ENCODE measurements at regions not wholly inside any gene's neighbourhood (a gene's known extent, or its start where the extent isn't known, plus 50 kb on each side); places are given as distances from the start of the nearest gene placed in this dataset.

GRCh38 chr13:34310539-34310938 lies 492.6 kb downstream of the RFC3 start:
- no peak overlapping the region for H3K4ac ChIP-seq (ENCODE audit: low read depth, low read length)
- no peak overlapping the region for H3K27ac Mint-ChIP-seq
- H3T11ph ChIP-seq (ENCODE audit: low read length) = no peak overlapping the region

More at GRCh38 chr13:34310539-34310938, 492.6 kb downstream of the RFC3 start:
- no peak overlapping the region for H4K91ac ChIP-seq (ENCODE audit: insufficient read length, low read depth, low read length)
- no peak overlapping the region for H2AFZ ChIP-seq (ENCODE audit: low read length)
- no peaks in the 10 kb centered on the region for H3K27me3 ChIP-seq (ENCODE audit: insufficient read depth, low read length)
- WGBS (ENCODE audit: extremely low coverage, insufficient read length, low lambda C conversion rate) = no CpG with 5 or more reads among the region's 3 CpGs
- no peaks in the 10 kb centered on the region for H3K23me2 ChIP-seq (ENCODE audit: insufficient read length, low read depth, low read length, poor library complexity, severe bottlenecking)
- no peaks in the 10 kb centered on the region for H3K79me1 ChIP-seq (ENCODE audit: insufficient read depth, low read depth, low read length, poor library complexity, severe bottlenecking)
- no peak overlapping the region for H2BK20ac ChIP-seq (ENCODE audit: low read depth, low read length, poor library complexity, severe bottlenecking)
- H3K27ac ChIP-seq (ENCODE audit: insufficient read length, low read depth, low read length) = no peak overlapping the region
- TF ChIP-seq, protein P1, sequence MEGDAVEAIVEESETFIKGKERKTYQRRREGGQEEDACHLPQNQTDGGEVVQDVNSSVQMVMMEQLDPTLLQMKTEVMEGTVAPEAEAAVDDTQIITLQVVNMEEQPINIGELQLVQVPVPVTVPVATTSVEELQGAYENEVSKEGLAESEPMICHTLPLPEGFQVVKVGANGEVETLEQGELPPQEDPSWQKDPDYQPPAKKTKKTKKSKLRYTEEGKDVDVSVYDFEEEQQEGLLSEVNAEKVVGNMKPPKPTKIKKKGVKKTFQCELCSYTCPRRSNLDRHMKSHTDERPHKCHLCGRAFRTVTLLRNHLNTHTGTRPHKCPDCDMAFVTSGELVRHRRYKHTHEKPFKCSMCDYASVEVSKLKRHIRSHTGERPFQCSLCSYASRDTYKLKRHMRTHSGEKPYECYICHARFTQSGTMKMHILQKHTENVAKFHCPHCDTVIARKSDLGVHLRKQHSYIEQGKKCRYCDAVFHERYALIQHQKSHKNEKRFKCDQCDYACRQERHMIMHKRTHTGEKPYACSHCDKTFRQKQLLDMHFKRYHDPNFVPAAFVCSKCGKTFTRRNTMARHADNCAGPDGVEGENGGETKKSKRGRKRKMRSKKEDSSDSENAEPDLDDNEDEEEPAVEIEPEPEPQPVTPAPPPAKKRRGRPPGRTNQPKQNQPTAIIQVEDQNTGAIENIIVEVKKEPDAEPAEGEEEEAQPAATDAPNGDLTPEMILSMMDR (conservative IDR thresholded peaks at IDR 0.05) = no peak
- Mint-ChIP-seq H3K9me3 (no peaks in the 10 kb centered on the region), H3K27me3 (ENCODE audit: low read depth) (no peaks in the 10 kb centered on the region), H3K36me3 (ENCODE audit: insufficient read depth in 1 of 3, low read depth in 3 of 3) (no peaks in the 10 kb centered on the region), H3K4me3 (no peak overlapping the region), H3K4me1 (no peaks in the 10 kb centered on the region)
- no peaks in the 10 kb centered on the region for H3K79me2 ChIP-seq (ENCODE audit: insufficient read depth, low read length)
- no peak overlapping the region for H3K18ac ChIP-seq (ENCODE audit: insufficient read length, low read depth, low read length)
- H2AK5ac ChIP-seq (ENCODE audit: insufficient read length, low read length) = no peak overlapping the region
- H3K9me3 ChIP-seq (ENCODE audit: control insufficient read depth, low read depth, low read length) = no peaks in the 10 kb centered on the region
- DNase-seq = no peak
- H2BK120ac ChIP-seq (ENCODE audit: low read depth, low read length, poor library complexity, severe bottlenecking) = no peak overlapping the region
- no peak overlapping the region for H2BK12ac ChIP-seq (ENCODE audit: insufficient read length, low read depth, low read length)
- no peak overlapping the region for H3K9ac ChIP-seq (ENCODE audit: extremely low read depth, insufficient read length, low read length)
- H3K14ac ChIP-seq (ENCODE audit: insufficient read depth, low read length) = no peak overlapping the region
- no peak overlapping the region for H2BK15ac ChIP-seq (ENCODE audit: low read depth, low read length)
- H4K5ac ChIP-seq (ENCODE audit: insufficient read length, low read depth, low read length) = no peak overlapping the region
- H4K20me1 ChIP-seq (ENCODE audit: control insufficient read depth, insufficient read depth, insufficient read length) = no peaks in the 10 kb centered on the region
- no peak overlapping the region for H3K23ac ChIP-seq (ENCODE audit: insufficient read length, low read depth, low read length)
- H3K4me2 ChIP-seq (ENCODE audit: insufficient read depth, insufficient read length, low read length) = no peak overlapping the region
- H3K4me1 ChIP-seq (ENCODE audit: insufficient read depth, low read length) = no peaks in the 10 kb centered on the region
- no peak overlapping the region for H4K8ac ChIP-seq (replicated peaks; ENCODE audit: insufficient read length, low read depth, low read length)
- no peak overlapping the region for H3K56ac ChIP-seq (ENCODE audit: insufficient read length, low read depth, low read length)
- no peak overlapping the region for H2BK5ac ChIP-seq (ENCODE audit: insufficient read length, low read length)

All from H9 (cell line).